HG03439 (cell line): ENCODE measurements at regions not wholly inside any gene's neighbourhood (a gene's known extent, or its start where the extent isn't known, plus 50 kb on each side); places are given as distances from the start of the nearest gene placed in this dataset.

Experiments
- ATAC-seq: cut with Tn5 transposase; IDR thresholded peaks from one replicate; pipeline ENCODE4 v1.9.1; 2021; ENCODE audit warnings: mild to moderate bottlenecking, moderate library complexity; ENCODE audit not compliant: unreplicated experiment

DNA sequence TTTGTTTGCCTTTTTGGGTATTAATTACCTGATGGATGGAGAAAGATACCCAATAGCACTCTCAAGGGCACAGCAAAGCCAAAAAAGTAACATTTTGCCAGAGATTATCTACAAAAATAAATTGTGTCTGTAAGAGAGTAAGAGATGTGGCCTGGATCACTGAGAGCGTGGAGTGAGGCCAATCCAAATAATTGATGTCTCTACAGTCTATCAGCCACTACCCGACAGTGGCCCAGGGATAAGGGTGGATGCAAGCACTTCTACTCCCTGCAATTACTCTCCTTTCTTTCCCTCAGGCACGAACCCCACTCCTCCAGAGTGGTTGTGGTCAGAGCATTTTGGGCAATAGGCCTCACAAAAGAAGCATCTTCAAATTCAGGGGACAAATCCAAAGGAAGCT, 92.3 kb upstream of the ZC3H12C start:
- no peak for ATAC-seq

DNA sequence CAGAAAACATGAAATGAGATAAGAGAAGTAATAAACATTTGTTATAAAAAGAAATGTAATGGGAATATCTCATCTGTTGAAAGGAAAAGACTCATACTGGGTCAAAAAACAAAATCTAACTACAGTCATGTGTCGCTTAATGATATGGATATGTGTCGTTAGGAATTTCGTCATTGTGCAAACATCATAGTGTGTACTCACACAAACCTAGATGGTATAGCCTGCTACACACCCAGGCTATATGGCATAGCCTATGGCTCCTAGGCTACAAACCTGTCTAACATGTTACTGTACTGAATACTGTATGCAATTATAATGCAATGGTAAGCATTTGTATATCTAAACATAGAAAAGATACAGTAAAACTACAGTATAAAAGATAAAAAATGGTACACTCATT, 89.8 kb upstream of the ZC3H12C start:
- ATAC-seq: no peak

DNA sequence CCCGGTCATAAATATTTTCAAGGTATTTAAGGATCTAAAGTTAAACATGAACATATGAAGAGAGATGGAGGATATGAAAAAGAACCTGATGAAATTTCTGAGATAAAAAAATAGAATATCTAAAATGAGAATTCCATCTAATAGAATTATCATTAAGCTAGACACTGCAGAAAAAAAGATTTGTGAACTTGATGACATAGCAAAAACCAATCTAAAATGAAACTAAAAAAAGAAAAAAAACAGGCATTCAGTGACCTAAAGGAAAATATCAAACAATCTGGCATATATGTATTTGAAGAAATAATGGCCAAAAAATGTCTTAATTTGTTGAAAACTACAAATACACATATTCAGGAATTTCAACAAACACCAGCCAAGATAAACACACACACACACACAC, 81.6 kb upstream of the ZC3H12C start:
- no peak for ATAC-seq

DNA sequence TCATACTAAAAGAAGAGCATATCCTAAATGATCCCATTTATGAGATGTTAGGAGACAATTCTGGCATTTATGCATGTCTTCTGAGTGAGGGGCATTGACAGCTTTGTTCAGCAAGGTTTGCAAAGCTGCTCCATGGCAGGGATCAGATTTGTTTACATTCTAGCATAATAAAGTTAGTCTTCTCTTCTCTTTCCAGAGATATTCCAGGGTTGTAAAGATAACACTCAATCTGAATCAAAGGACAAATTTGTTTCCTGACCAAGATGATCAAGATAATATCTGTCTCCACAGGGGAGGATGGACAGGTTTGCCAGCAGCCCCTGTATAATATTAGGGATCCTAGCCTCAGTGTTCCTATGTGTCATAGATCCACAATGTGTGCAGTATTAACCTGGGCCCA, 77.5 kb upstream of the ZC3H12C start:
- ATAC-seq: no peak

DNA sequence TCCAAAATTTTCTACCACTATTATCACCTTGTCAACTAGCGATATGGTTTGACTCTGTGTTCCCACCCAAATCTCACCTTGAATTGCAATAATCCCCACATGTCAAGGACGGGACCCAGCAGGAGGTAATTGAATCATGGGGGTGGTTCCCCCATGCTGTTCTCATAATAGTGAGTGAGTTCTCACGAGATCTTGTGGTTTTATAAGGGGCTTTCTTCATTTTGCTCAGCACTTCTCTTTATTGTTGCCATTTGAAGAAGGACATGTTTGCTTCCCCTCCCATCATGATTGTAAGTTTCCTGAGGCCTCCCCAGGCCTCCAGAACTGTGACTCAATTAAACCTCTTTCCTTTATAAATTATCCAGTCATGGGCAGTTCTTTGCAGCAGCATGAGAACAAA, 73.5 kb upstream of the ZC3H12C start:
- no peak for ATAC-seq

DNA sequence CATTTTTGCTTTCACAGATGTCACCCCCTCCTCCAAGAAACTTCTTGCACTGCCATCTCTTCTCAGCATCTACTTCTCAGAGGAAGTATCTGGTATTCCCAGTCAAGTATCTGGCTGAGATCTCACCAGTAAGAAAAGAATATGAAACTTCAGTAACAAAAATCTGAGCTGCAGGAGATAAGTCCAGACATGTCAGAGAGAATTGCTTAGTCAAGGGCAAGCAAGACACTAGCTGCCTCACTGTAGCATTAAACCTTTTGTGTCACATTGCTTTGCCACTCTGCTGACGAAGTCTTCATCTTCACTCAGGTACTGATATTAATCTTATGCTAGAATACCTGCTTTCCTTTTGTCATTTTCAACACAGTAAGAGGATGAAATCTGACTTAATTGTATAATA, 70.6 kb upstream of the ZC3H12C start:
- no peak for ATAC-seq

DNA sequence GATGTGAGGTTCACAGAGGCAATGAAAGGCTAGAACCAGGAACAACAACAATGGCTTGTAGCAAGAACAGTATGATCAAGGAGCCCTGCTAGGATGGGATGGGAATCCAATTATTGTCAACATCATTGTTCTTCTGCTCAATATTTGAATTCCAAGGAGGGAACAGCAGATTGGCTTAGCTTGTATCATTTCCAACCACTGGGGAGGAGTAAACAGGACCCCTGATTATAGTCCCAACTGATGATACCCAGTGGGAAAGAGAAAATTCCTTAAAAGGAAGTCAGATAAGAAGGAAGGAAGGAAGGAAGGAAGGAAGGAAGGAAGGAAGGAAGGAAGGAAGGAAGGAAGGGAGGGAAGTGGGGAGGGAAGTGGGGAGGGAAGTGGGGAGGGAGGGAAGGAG, 69.5 kb upstream of the ZC3H12C start:
- ATAC-seq: no peak

DNA sequence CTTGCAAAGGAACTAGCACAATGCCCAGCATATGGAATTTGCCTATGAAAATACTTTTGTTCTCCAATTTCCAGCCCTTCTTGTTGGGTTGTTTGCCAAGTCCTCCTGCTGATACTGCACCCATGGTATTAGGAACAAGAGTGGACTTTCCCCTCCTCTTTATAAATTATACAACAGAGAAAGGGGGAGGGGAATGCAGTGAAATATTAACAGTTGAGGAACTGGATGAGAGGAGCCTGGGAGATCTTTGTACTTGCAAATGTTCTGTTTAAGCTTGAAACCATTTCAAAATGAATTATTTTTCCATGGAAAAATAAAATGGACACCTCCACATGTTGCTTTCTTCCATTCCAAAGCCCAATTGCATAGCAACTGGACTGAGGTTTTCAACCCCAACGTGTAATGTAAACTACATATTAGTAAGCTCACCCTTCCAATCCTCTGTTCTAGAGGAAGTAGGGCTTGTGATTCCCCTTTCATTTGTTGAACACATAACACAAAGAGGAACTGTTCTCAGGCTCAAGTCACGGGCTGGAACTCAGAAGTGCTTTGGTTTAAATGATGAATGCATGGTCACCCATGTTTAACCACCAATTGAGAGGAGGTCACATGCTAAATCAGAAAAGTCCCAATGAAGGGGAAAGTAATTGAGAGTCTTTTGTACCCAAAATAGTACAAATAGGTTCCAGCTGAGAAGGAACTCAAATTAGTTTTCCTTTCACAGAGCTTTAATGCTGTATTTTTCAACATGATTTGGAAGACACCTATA, 66.2 kb upstream of the ZC3H12C start:
- peak; percentile 79 for ATAC-seq

DNA sequence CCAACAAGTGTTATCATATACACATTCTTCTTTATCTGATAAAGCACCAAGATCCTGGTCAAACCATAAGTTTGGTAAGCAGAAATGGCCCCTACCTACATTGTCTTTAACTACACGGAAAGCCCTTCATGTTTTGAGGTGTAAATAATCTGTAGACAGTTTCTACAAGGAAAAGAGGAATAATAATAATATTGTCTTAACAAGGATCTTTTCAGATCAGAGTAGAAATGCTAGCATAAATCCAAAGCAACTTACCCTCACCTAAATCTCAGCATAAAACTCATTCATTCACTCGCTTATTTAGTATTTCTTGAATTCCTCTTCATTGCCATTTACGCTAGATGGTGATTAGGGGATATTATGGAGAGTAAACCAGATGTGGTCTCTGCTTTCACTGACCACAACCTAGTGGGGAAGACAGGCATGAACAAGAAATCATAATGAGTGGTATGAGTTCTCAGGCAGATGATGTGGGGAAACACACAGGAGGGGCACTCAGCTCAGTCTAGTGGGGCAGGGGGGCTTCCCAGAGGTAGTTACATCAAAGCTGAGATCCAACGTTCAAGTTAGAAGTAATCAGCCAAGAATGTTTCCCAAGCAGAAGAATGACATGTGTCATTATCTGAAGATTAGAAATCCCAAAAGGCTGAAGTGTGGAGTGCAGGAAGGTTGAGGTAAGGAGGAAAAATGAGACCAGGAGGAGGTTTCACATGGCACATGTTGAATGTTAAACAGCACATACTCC, 65.4 kb upstream of the ZC3H12C start:
- no peak for ATAC-seq

DNA sequence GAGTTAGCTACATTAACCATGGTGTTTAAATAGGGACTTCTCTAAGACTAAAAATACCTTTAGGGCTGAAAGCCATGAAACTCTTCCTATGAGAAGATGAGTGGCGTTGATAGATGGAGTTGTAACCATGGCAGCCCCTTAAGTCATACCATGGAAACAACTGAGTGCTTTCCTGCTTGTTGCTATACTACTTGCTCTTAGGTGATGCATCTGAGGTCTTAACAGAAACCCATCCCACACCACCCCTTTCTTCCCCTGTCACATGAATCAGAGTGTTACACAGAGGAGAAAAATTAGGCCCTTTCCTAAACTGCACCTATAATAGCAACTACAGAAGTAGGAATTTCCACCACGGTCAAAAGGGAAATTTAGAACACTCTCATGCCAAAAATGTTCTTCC, 64.3 kb upstream of the ZC3H12C start:
- ATAC-seq: no peak

DNA sequence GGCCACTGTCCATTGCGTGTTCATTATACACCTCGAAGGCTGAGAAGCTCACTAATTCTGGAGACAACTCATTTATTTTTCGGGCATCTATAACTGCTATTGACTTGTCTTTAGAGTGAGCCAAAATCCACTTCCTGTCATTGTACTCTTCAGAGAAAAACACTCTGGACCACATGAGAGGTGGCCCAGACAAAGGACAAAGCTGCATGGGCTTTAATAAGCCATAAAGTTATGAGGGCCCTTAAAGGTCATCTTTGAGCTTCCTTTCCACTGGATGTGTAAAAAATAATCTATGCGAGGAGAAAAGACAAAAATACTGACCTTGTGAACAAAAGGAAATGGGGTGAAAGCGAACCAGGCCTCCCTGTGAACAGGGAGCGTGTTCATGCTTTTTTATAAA, 63.5 kb upstream of the ZC3H12C start:
- ATAC-seq: no peak

DNA sequence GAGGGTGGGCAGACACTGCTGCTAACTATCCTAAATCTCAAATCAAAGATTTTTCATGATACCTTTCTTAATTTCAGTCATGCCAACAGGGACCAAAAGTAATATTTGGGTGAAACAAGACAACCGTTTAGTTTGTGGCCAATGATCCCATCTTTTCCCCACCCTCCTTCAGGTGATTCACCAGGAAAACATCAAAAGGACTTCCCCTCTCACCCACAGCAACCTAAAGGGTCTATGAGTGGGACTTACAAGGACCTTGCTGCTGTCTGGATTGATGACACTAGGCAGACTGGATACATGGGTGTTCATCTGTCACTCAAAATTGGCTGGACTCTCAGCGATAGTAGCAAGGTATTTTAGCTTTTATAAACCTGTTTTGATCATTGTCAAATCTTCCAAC, 62.0 kb upstream of the ZC3H12C start:
- ATAC-seq: no peak

DNA sequence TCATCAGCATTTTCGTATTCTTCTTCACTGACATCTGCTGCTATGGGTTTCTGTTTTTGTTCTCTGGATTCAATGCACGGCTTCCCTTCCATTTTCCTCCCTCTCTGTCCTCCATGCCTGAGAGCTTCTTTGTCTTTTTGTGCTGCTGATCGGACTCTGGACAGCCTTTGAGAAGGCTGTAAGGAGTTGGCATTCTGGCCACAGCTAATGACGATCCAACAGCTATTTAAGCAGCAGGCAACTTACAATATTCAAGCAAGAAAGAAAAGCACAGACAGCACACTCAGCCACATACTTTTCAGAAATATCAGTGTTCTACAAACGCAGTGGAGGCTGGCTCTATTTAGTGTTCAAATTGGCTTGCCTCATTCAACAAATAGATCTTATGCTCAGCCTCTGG, 60.9 kb upstream of the ZC3H12C start:
- no peak for ATAC-seq

DNA sequence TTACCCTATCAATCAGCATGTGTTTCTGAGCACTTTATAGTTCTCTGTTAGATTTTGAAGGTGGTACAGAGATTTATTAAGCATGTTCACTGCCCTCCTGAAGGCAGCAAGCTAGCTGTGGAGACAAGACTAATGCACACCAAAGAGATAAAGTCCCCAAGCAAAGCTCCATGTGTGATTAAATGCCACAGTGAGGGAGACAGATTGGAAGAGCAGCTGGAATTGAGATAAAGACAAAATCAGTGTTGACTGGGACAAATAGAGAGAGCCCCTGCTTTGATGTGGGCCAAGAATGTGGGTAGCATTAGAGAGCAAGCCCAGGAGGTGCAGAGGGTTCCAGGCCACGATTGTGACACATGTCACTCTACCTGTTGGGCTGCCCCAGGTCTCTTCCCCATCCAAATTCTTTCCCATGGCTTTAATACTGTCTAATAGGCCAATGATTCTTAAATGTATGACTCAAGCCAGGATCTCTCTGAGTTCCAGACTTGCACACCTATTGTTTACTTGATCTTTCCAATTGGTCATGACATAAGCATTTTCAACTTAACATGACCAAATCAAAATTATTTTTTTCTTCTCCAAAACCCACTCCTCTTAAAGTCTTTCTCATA, 60.1 kb upstream of the ZC3H12C start:
- ATAC-seq: no peak

DNA sequence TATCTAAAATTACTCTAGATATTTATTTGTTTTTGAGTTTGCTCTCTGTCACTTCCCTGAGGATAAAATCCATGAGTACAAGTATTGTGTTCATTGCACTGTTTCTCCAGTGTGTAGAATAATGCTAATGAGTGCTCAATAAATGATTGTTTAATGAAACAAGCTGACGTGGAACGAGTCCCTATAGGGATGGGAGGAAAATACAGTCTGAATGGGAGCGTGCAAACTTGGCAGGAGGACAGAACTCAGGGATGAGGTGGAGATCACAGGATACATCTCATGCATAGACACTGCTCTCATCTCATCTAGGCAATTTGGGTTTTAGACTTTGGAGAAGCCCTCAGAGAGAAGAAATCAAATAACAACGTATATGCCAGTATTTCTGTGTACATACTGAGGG, 58.4 kb upstream of the ZC3H12C start:
- no peak for ATAC-seq

DNA sequence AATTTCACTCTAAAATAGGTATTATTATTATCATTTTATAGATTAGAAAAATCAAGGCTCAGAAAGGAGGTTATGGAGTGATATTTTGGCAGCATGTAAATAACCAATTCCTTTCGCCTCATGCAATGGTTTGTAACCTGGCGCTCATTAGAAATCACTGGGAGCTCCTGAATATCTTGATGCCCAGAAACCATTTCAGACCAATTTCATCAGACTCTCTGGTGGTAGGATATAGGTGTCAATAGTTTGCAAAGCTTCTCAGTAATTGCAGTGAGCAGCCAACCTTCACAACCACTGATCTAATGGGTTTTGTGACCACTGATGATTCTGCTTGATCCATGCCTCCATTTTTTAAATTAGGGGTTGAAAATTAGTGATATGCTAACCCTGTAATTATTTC, 57.8 kb upstream of the ZC3H12C start:
- ATAC-seq: no peak

DNA sequence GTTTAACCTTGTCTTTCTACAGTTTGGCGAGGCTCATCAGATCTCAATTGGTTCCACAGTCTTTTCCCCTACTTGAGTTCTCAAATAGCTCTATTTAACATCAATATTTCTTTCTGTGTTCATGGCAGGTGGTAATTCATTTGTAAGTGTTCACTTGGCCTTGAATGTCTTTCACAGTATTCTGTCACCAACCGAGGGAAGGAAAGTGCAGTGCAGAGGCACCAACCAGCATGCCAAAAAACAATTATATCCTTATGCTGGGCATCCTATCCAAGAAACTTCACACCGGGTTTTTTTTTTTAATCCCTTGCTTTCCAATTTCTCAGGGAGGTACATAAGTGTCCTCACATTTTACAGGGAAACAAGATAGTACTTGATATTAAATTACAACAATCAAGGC, 55.0 kb upstream of the ZC3H12C start:
- ATAC-seq: no peak
